ENCODE measurements at regions not wholly inside any gene's neighbourhood (a gene's known extent, or its start where the extent isn't known, plus 50 kb on each side); places are given as distances from the start of the nearest gene placed in this dataset.

DNA sequence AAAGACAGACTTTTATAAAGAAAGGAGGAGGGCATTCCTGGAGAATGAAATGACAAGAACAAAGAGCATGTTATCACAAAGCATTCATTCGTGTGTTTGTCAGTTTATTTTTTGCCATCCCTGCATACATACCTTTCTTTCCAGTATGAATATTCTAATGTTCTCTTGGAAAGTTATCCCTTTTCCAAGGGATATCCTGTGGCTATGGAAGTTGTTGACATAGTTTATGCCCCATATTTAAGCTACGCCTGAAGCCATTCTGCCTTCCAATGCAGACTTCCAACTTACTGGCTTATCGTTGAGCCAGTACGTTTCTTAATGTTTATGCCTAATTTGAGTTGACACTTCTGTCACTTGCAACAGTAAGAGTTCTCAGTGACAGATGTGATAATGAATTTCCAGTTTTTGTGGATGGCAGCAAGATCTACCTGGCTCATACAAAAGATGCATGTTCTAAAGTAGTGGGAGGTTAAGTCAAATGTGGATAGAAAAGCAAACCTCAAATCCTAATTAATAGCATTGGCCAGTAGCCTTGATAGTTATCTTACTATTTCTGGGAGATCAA lies 133.3 kb upstream of the ANO3 start:
- DNase-seq (ENCODE audit: low read depth, low spot score) = no peak
- H3K27ac ChIP-seq (ENCODE audit: control insufficient read depth, insufficient read depth, low read length) = no peak overlapping the region
- H3K79me2 ChIP-seq (ENCODE audit: control insufficient read depth, insufficient read depth, low read length) = no peaks in the 10 kb centered on the region
- no peaks in the 10 kb centered on the region for H3K27me3 ChIP-seq (ENCODE audit: control insufficient read depth, extremely low read depth, insufficient read depth, low read length)
- no peak overlapping the region for H3K9ac ChIP-seq (ENCODE audit: control insufficient read depth, extremely low read depth, insufficient read depth, low read length)
- FAIRE-seq = no peak
- dilution Hi-C loops (cut with MboI; ENCODE audit: extremely low pct_ligation_motif_present, low sequenced_read_pairs) = no loop called here
- no peaks in the 10 kb centered on the region for H3K9me1 ChIP-seq (ENCODE audit: control insufficient read depth, extremely low read depth, insufficient read depth, low read length)
- no peaks in the 10 kb centered on the region for H4K20me1 ChIP-seq (ENCODE audit: control insufficient read depth, extremely low read depth, insufficient read depth, low read length)
- TF ChIP-seq, protein P1, sequence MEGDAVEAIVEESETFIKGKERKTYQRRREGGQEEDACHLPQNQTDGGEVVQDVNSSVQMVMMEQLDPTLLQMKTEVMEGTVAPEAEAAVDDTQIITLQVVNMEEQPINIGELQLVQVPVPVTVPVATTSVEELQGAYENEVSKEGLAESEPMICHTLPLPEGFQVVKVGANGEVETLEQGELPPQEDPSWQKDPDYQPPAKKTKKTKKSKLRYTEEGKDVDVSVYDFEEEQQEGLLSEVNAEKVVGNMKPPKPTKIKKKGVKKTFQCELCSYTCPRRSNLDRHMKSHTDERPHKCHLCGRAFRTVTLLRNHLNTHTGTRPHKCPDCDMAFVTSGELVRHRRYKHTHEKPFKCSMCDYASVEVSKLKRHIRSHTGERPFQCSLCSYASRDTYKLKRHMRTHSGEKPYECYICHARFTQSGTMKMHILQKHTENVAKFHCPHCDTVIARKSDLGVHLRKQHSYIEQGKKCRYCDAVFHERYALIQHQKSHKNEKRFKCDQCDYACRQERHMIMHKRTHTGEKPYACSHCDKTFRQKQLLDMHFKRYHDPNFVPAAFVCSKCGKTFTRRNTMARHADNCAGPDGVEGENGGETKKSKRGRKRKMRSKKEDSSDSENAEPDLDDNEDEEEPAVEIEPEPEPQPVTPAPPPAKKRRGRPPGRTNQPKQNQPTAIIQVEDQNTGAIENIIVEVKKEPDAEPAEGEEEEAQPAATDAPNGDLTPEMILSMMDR (optimal IDR thresholded peaks at IDR 0.05 in 1 of 3, IDR thresholded peaks at IDR 0.05 in 1 of 3, conservative IDR thresholded peaks at IDR 0.05 in 1 of 3; ENCODE audit: extremely low read depth in 1 of 3, insufficient read depth in 2 of 3, low read length in 3 of 3) = no peak
- no peak for TF ChIP-seq EZH2 (IDR thresholded peaks at IDR 0.05; ENCODE audit: low read length)
- no peaks in the 10 kb centered on the region for H3K4me1 ChIP-seq (ENCODE audit: control insufficient read depth, extremely low read depth, insufficient read depth, low read length)
- H2AFZ ChIP-seq (ENCODE audit: control insufficient read depth, low read length) = no peak overlapping the region
- no peak overlapping the region for H3K4me2 ChIP-seq (ENCODE audit: control insufficient read depth, extremely low read depth, insufficient read depth, low read depth, low read length)
- H3K9me3 ChIP-seq (ENCODE audit: control insufficient read depth, low read depth, low read length) = no peaks in the 10 kb centered on the region
- H3K4me3 ChIP-seq (ENCODE audit: control insufficient read depth in 2 of 3, extremely low read depth in 1 of 3, insufficient read depth in 2 of 3, low read depth in 1 of 3, low read length in 3 of 3) = no peak overlapping the region
- H3K36me3 ChIP-seq (ENCODE audit: control insufficient read depth in 2 of 2, extremely low read depth in 1 of 2, insufficient read depth in 2 of 2, low read length in 2 of 2) = no peaks in the 10 kb centered on the region

DNA sequence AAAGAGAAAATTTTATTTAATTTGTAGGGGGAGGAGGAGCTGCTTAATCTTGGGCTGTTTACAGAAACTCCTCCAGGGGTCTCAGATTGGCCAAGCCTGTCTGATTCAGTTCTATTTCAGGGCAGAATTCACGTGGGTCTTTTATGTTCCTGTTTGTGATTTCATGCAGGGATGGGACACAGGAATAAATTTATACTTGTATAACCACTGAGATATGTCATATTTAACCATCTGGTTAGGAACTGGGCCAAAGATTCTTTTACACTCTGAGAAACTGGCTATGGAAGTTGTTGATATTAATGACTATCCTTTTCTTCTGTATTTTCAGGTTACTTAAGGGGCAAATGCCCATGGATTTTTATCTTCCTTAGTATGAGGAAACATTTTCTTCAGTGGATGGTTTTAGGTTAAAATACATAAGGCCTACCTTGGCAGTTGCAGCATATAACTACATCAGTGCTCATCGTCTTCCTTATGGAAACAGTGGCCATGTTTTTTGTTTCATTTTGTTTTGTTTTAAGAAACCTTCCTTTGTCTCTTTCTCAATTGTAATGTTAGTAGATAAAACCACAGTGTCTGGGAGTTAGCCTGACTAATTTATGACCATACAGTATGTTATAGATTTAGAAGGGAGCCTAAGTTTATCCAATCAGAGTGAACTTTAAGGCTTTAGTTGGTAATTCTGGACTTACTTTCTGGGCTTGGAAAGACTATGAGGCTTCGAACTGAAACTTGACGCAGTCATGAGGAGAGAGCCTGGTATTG lies 132.4 kb upstream of the ANO3 start:
- Histone ChIP-seq H3K4me2 (ENCODE audit: control insufficient read depth, extremely low read depth, insufficient read depth, low read depth, low read length) (no peak overlapping the region), H3K9me1 (ENCODE audit: control insufficient read depth, extremely low read depth, insufficient read depth, low read length) (no peaks in the 10 kb centered on the region), H3K4me1 (ENCODE audit: control insufficient read depth, extremely low read depth, insufficient read depth, low read length) (no peaks in the 10 kb centered on the region), H3K9ac (ENCODE audit: control insufficient read depth, extremely low read depth, insufficient read depth, low read length) (no peak overlapping the region), H3K27me3 (ENCODE audit: control insufficient read depth, extremely low read depth, insufficient read depth, low read length) (no peaks in the 10 kb centered on the region), H3K79me2 (ENCODE audit: control insufficient read depth, insufficient read depth, low read length) (no peaks in the 10 kb centered on the region), H3K36me3 (ENCODE audit: control insufficient read depth in 2 of 2, extremely low read depth in 1 of 2, insufficient read depth in 2 of 2, low read length in 2 of 2) (no peaks in the 10 kb centered on the region), H4K20me1 (ENCODE audit: control insufficient read depth, extremely low read depth, insufficient read depth, low read length) (no peaks in the 10 kb centered on the region), H3K27ac (ENCODE audit: control insufficient read depth, insufficient read depth, low read length) (no peak overlapping the region), H2AFZ (ENCODE audit: control insufficient read depth, low read length) (no peak overlapping the region), H3K4me3 (ENCODE audit: control insufficient read depth in 2 of 3, extremely low read depth in 1 of 3, insufficient read depth in 2 of 3, low read depth in 1 of 3, low read length in 3 of 3) (no peak overlapping the region), H3K9me3 (ENCODE audit: control insufficient read depth, low read depth, low read length) (no peaks in the 10 kb centered on the region)
- FAIRE-seq = no peak
- DNase-seq (ENCODE audit: low read depth, low spot score) = no peak
- no peak for TF ChIP-seq EZH2 (IDR thresholded peaks at IDR 0.05; ENCODE audit: low read length)
- TF ChIP-seq, protein P1 (optimal IDR thresholded peaks at IDR 0.05 in 1 of 3, IDR thresholded peaks at IDR 0.05 in 1 of 3, conservative IDR thresholded peaks at IDR 0.05 in 1 of 3; ENCODE audit: extremely low read depth in 1 of 3, insufficient read depth in 2 of 3, low read length in 3 of 3) = no peak
- dilution Hi-C loops (cut with MboI; ENCODE audit: extremely low pct_ligation_motif_present, low sequenced_read_pairs) = no loop called here

Measured in keratinocyte (primary cell).